KMS-11 (cell line): ENCODE measurements at regions not wholly inside any gene's neighbourhood (a gene's known extent, or its start where the extent isn't known, plus 50 kb on each side); places are given as distances from the start of the nearest gene placed in this dataset.

ENCODE experiments used
- H2AFZ ChIP-seq: fragments of 200-600 bp; sonication (generic); 2 replicates; pipeline ENCODE4 v1.6.1; 2016; ENCODE audit warnings: antibody characterized with exemption, mixed run types, low read depth
- H3K27ac ChIP-seq: fragments of 200-600 bp; sonication (generic); 2 replicates; pipeline ENCODE4 v1.6.1; 2016; ENCODE audit warnings: mild to moderate bottlenecking, mixed run types
- H3K27me3 ChIP-seq: fragments of 200-600 bp; sonication (generic); 2 replicates; pipeline ENCODE4 v1.6.1; 2017; ENCODE audit warnings: mild to moderate bottlenecking, low read depth, mixed run types, moderate library complexity; ENCODE audit not compliant: insufficient read depth
- H3K36me3 ChIP-seq: fragments of 200-600 bp; sonication (generic); 2 replicates; pipeline ENCODE4 v1.6.1; 2017; ENCODE audit warnings: mild to moderate bottlenecking, mixed run types; ENCODE audit not compliant: insufficient read depth
- H3K4me1 ChIP-seq: fragments of 200-600 bp; sonication (generic); 2 replicates; pipeline ENCODE4 v1.6.1; 2016; ENCODE audit warnings: mild to moderate bottlenecking, low read depth, mixed run types; ENCODE audit not compliant: poor library complexity, severe bottlenecking
- H3K4me2 ChIP-seq: fragments of 200-600 bp; sonication (generic); 2 replicates; pipeline ENCODE4 v1.7.0; 2016; ENCODE audit warnings: mild to moderate bottlenecking, mixed run types
- H3K4me3 ChIP-seq: fragments of 200-600 bp; sonication (generic); IDR thresholded peaks from 2 replicates; pipeline ENCODE4 v1.6.1; 2017; ENCODE audit warnings: low read depth, low read length, mixed read lengths; ENCODE audit not compliant: insufficient read depth
- H3K79me2 ChIP-seq: fragments of 200-600 bp; sonication (generic); 2 replicates; pipeline ENCODE4 v1.6.1; 2016; ENCODE audit warnings: low read depth, mixed run types; ENCODE audit not compliant: insufficient read depth
- H3K9ac ChIP-seq: fragments of 200-600 bp; sonication (generic); 2 replicates; pipeline ENCODE4 v1.6.1; 2016; ENCODE audit warnings: mild to moderate bottlenecking, mixed run types
- H4K20me1 ChIP-seq: fragments of 200-600 bp; sonication (generic); 2 replicates; pipeline ENCODE4 v1.6.1; 2016; ENCODE audit warnings: mild to moderate bottlenecking, mixed run types; ENCODE audit not compliant: insufficient read depth
- TF ChIP-seq, protein P1 (sequence below): fragments of 200-600 bp; sonication (generic); conservative IDR thresholded peaks from 2 replicates; pipeline ENCODE4 v1.6.1; 2017; ENCODE audit warnings: low read depth, mild to moderate bottlenecking, antibody characterized with exemption, low read length, moderate library complexity, mixed read lengths

- Histone ChIP-seq H3K27ac (no peak overlapping the region), H3K36me3 (no peaks in the 10 kb centered on the region)
These were observed 79.1 kb upstream of the NEUROD6 start for GRCh38 chr7:31419505-31420055.

GRCh38 chr7:31420948-31421347, 80.4 kb upstream of the NEUROD6 start:
- Histone ChIP-seq H3K79me2 (no peaks in the 10 kb centered on the region), H3K4me3 (no peak overlapping the region), H3K9ac (no peak overlapping the region), H3K27me3 (no peaks in the 10 kb centered on the region), H3K4me1 (no peaks in the 10 kb centered on the region), H2AFZ (no peak overlapping the region), H3K36me3 (no peaks in the 10 kb centered on the region), H4K20me1 (no peaks in the 10 kb centered on the region), H3K27ac (no peak overlapping the region), H3K4me2 (no peak overlapping the region)
- TF ChIP-seq, protein P1, sequence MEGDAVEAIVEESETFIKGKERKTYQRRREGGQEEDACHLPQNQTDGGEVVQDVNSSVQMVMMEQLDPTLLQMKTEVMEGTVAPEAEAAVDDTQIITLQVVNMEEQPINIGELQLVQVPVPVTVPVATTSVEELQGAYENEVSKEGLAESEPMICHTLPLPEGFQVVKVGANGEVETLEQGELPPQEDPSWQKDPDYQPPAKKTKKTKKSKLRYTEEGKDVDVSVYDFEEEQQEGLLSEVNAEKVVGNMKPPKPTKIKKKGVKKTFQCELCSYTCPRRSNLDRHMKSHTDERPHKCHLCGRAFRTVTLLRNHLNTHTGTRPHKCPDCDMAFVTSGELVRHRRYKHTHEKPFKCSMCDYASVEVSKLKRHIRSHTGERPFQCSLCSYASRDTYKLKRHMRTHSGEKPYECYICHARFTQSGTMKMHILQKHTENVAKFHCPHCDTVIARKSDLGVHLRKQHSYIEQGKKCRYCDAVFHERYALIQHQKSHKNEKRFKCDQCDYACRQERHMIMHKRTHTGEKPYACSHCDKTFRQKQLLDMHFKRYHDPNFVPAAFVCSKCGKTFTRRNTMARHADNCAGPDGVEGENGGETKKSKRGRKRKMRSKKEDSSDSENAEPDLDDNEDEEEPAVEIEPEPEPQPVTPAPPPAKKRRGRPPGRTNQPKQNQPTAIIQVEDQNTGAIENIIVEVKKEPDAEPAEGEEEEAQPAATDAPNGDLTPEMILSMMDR, result no peak

More at GRCh38 chr7:31419505-31420055, 79.1 kb upstream of the NEUROD6 start:
- Histone ChIP-seq H3K4me1 (no peaks in the 10 kb centered on the region), H3K9ac (no peak overlapping the region), H3K4me2 (no peak overlapping the region), H3K27me3 (no peaks in the 10 kb centered on the region), H3K4me3 (no peak overlapping the region), H4K20me1 (no peaks in the 10 kb centered on the region), H2AFZ (no peak overlapping the region), H3K79me2 (no peaks in the 10 kb centered on the region)
- TF ChIP-seq, protein P1, result no peak

- Histone ChIP-seq H3K9ac (no peak overlapping the region), H3K27me3 (no peaks in the 10 kb centered on the region), H3K4me1 (no peaks in the 10 kb centered on the region), H3K36me3 (no peaks in the 10 kb centered on the region), H3K79me2 (no peaks in the 10 kb centered on the region), H3K4me2 (no peak overlapping the region), H4K20me1 (no peaks in the 10 kb centered on the region), H2AFZ (no peak overlapping the region), H3K27ac (no peak overlapping the region), H3K4me3 (no peak overlapping the region)
- TF ChIP-seq, protein P1, result no peak
These were observed 81.1 kb upstream of the NEUROD6 start for GRCh38 chr7:31421607-31422006.

DNA sequence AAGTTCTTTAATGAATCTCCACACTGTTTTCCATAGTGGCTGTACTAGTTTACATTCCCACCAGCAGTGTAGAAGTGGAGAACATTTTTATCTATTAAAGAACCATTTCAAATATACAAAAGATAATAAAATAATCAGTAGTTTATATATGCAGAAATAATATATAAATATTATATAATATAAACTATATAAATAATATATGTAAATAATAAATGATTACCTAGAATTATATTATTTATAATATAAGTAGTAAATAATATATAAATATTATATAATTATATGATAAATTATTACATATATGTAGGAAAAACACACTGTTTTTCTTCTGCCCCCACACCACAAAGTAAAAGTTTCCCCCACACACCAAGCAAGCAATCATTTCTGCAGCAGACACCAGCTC, 83.5 kb upstream of the NEUROD6 start:
- no peak overlapping the region for H3K4me3 ChIP-seq
- H3K4me1 ChIP-seq, result no peaks in the 10 kb centered on the region
- no peaks in the 10 kb centered on the region for H3K36me3 ChIP-seq
- no peaks in the 10 kb centered on the region for H3K79me2 ChIP-seq
- H3K9ac ChIP-seq, result no peak overlapping the region
- H2AFZ ChIP-seq, result no peak overlapping the region
- H3K27ac ChIP-seq, result no peak overlapping the region
- no peaks in the 10 kb centered on the region for H4K20me1 ChIP-seq
- H3K27me3 ChIP-seq, result no peaks in the 10 kb centered on the region
- TF ChIP-seq, protein P1, result no peak
- no peak overlapping the region for H3K4me2 ChIP-seq
